VCaP (cell line): ENCODE measurements at regions not wholly inside any gene's neighbourhood (a gene's known extent, or its start where the extent isn't known, plus 50 kb on each side); places are given as distances from the start of the nearest gene placed in this dataset.

ENCODE experiments used
- H3K27ac ChIP-seq: fragments of 450-650 bp; 2 replicates; pipeline ENCODE4 v1.5.1; 2017
- CTCF ChIP-seq: fragments of 450-650 bp; conservative IDR thresholded peaks from 2 replicates; pipeline ENCODE4 v1.5.1; 2017; ENCODE audit warnings: mild to moderate bottlenecking, moderate library complexity

GRCh38 chr2:4358837-4359236 is 655.5 kb downstream of the DCDC2C start:
- H3K27ac ChIP-seq = no peak overlapping the region
- no peak for TF ChIP-seq CTCF

- no peak for TF ChIP-seq CTCF
- no peak overlapping the region for H3K27ac ChIP-seq
Measured at GRCh38 chr2:4368907-4369306, 665.5 kb downstream of the DCDC2C start.

- TF ChIP-seq CTCF = no peak
- no peak overlapping the region for H3K27ac ChIP-seq
Measured at GRCh38 chr2:4369826-4370419, 666.5 kb downstream of the DCDC2C start.

- no peak for TF ChIP-seq CTCF
- H3K27ac ChIP-seq = no peak overlapping the region
Measured at GRCh38 chr2:4370422-4371090, 667.2 kb downstream of the DCDC2C start.

- no peak for TF ChIP-seq CTCF
- no peak overlapping the region for H3K27ac ChIP-seq
Measured at GRCh38 chr2:4381049-4381448, 677.7 kb downstream of the DCDC2C start.

GRCh38 chr2:4381773-4382172 is 678.4 kb downstream of the DCDC2C start:
- no peak for TF ChIP-seq CTCF
- H3K27ac ChIP-seq = no peak overlapping the region

- no peak for TF ChIP-seq CTCF
- H3K27ac ChIP-seq = no peak overlapping the region
Measured at GRCh38 chr2:4391013-4391412, 687.6 kb downstream of the DCDC2C start.
